ELF-1 (cell line): ENCODE measurements at regions not wholly inside any gene's neighbourhood (a gene's known extent, or its start where the extent isn't known, plus 50 kb on each side); places are given as distances from the start of the nearest gene placed in this dataset.

ENCODE experiments used
- DNase-seq: peaks from one replicate; pipeline ENCODE4 v3.0.0-alpha.2; 2016; ENCODE audit warnings: low read depth, low spot score

DNA sequence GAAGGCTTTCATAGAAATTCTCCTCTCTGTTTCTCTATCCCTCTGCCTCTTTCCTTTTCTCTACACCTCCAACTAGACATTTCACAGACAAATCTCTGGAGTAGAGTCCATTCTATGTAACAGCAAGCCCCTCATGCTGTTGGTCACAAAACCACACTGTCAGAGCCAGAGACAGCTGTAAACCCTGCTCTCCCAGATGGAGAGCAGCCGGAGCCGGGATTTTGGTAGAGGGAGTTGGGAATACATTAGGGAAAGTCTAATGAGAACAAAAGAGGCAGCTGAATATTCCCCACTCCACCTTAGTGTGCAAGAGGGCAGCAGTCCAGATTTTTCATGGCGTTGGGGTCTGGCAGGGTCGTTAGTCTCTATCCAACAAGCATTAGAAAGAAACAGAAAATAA, 68.3 kb upstream of the EDN1 start:
- no peak for DNase-seq

DNA sequence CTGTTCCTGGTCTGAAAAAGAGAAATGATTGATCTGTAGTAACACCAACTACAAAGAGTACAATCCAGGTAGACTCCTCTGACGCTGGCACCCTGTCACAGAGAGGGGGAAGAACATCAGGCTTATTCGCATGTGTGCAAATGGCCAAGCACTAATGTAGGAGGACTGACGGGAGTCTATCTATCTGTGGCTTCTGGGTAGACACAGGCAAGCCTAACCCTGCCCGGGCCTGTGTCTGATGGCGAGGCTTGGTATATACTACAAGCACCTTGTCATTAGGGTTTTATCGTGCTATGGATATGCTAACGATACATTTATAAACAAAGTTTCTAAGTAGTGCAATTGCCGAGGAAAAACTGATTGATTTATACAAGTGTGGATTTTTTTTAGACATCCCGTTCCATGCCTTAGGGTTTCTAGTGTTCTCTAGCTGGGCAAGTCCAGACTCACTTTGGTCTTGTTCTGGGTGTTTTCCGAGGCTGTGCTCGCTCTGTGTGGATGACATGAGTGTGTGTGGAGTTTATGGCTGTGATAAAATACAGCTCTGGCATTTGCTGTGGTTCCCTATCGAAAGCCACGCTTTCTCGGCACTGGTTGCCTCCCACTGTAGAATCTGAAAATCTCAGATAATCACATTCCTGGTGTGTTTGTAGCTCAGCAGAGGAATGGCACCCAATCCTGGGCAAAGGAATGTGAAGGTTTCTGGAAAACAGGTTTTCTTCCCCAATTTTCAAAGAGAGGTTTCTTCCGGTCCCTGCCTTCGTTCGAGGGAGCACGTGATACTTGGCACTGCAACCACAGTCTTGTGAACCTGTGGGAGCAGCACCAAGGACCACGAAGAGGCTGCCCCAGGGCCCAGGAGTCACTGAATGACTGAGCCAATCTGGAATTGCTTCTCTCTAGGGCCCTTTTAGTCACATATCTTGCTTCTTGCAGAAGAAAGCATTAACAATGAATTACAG, 67.5 kb upstream of the EDN1 start:
- DNase-seq, result peak; percentile 35

DNA sequence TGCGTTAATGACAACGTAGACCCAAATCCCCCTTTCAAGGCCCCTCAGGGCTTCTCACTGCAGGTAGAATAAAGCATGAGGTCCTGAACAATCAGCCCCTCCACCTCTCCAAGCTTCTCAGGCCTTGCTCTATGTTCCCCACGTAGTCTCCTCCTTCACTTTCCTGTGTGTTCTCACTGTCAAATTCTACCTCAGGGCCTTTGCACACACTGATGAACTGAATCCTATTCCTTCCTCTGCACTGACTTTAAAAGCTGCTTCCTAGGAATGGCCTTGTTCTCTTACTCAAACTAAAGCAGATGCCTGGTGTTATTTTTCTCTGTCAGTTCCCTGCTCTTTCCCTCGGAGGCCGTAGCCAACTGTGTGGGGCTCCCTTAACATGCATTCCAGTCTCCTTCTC, 66.8 kb upstream of the EDN1 start:
- no peak for DNase-seq

DNA sequence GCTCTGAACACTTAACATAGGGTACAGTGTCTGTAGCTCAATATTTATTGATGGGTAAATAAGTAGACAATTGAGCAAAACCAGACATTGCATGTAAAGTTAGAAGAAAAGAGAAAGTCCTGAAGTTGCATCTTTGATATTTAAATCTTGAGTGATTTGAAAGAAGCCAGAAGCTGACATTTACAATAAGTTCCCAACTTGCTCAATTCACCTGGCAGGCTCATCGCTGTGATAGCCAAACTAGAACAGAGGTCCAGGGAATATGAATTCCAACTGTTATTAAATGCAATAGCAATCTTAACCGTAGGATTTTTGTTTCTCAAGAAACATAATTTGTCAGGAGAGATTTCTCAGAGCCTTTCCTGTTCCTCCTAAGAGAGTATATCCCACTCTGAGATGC, 65.9 kb upstream of the EDN1 start:
- DNase-seq, result no peak

DNA sequence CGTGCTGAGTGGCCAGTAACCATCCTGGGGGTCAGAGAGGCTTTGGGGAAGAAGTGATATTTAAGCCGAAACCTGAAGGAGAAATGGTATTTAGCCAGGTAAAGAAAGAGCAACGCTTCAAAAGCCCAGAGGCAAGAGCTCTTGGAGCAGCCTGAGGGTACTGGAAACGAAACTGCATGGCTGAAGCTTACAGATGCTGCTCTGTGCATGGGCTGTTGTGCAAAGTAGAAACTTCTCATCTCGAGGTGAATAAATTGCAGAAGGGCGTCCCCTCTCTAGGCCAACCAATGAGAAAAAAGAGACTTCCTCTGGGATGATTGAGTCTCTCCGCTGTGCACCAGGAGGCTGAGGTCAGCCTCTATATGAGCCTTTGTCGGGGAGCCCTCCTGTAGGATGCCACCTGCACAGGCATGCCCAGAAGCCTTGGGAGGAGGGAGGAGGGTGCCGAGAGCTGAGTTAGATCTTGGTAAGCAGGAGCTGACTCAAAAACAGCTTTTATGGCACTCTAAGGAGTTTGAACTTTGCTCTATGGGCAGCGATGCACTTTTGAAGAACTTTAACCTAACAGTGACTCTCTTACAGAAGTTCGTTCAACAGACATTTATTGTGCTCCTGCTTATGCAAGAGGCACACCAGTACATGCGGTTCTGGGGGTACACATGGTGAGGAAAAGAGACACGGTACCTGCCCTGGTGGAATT, 61.6 kb upstream of the EDN1 start:
- no peak for DNase-seq

DNA sequence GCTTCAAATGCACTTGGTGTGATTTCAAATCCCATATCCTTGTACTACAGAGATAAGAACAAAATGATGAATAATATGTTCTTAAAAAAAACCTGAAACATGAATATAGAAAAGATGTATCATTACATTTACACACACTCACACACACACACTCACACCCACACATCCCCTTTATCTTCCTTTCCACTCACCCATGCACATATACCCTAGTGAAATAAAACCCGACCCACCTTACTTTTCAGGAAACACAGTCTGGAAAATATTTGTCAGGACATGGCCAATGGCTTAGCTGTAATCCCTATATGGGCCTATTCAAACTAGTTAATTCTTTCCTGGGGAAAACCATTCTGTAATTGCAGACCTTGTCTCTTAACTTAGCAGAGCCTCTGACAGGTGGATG, 60.8 kb upstream of the EDN1 start:
- no peak for DNase-seq

DNA sequence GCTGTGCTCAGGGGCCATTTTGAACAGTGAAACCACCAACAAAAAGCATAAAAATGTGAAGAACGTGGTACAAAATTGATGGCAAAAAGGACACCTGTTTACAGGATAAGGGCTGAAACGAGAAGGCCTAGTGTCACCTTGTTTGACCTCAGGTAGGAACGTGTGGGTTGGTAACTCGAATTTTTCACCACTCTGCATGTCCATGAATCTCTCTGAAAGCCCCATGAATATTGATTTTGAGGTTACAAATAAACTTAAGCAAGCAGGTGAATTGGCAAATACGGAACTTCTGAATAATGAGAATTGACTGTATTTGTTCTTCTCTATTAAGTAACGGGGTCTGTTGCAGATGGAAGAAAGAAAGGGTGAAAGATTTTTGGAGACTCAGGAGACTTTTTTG, 59.6 kb upstream of the EDN1 start:
- DNase-seq, result no peak

DNA sequence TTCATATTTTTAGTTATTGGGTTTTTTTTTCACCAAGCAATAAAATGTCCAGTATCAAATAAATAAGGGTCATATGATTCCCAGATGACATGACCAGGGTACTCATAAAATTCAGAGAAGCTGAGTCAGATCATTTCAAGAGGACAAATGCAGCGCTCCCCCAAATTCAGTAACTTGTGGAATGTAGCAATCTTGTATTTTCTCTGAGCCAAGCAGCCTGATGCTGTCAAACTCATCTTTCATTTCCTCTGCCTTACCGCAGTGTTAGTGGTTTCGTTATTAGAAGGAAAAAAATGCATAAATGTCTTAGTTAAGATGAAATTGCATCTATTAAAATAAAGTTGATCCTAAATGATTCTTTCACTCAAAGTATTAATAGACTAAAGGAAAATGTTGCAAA, 57.8 kb upstream of the EDN1 start:
- no peak for DNase-seq

DNA sequence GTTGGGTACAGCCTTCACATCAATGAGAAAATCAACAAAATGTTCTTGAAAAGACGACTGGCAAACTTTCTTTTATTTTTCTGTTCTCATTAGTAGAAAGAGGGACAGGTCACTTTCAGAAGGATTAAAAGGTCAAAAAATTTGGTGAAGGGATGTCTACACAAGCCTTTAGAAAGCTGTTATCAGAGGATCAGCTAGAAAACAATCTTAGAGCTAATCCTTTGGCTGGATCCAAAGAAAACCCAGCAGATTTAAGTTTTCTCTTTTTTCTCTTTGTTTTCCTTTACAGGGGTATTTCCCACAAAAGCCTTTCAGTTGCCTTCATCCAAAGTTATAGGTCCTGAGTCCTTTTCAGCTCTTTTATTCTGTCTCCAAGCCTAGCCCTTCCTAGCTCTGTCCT, 57.3 kb upstream of the EDN1 start:
- no peak for DNase-seq

DNA sequence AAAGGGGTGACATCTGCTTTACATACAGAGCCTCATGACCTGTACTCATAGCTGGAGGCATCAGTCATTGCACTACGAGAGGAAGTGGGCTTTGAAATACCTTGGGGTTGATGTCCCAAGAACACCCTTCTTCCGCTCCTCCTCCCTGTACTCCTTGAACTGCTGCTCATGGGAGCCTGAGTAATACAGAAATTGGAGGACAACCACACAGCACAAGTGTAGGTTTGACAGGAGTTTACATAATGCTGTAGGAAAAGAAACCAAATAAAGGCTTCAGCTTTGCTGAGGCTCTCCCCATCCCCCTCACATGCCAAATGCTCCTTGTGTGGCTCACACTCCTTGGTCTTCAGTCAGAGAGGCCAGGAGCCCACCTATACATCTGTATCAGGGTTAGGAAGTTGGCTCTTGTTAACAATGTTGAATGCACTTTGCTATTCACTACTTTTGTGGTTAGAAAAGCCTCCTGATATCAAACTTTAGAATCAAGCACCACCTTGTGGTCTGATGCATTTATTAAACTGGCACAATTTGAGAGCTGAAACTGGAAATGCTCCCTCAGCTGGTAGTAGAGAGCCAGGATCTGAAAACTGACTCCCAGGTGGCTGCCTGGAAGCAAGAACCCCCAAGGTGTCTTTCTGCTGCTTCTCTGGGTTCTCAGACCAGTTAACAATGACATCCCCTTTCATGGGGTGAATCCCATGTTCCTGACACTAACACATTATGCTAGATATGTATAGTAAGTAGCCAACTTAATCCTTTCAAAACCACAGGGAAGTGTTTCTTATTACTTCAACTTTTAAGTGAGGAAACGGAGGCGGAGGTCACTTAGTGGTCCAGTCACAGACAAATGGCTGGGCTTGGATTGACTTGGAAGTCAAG, 56.2 kb upstream of the EDN1 start:
- peak; percentile 26 for DNase-seq

DNA sequence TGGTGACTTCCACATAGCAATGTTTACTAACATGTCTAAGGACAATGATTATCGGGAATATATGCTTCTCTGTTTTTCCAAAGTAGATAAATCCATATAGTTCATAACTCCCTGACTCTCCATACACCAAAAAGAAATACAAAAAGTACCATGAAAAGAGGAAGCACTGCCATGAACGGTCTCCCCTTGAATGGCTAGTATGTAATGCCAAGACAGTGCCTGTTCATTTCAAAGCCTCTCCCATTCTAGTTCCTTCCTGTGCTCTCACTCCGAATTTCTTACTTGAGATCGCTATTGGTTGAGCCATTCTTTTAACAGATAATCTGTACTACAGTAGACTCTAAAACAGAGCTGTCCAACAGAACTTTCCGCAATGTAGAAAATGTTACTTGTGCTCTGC, 54.8 kb upstream of the EDN1 start:
- no peak for DNase-seq

DNA sequence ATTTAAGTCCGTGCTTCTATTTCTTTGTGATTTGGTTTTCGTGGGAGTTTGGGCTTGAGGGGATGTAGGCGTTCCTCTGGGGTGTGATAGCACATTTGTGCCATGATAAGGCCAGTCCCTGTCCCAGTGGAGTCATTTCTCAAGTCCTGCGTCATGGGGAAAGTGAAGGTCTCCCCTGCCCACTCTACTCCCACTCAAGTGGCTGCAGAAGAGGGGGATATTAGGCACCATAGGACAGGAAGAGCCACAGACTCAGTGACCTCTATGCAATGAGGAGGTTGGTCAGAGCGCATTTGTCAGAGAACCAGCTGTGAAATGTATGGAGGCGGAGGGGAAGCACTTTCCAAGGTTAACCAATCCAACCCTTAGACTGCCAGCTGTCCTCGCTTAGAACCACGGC, 51.9 kb upstream of the EDN1 start:
- DNase-seq, result no peak
